ENCODE measurements at regions not wholly inside any gene's neighbourhood (a gene's known extent, or its start where the extent isn't known, plus 50 kb on each side); places are given as distances from the start of the nearest gene placed in this dataset.

DNA sequence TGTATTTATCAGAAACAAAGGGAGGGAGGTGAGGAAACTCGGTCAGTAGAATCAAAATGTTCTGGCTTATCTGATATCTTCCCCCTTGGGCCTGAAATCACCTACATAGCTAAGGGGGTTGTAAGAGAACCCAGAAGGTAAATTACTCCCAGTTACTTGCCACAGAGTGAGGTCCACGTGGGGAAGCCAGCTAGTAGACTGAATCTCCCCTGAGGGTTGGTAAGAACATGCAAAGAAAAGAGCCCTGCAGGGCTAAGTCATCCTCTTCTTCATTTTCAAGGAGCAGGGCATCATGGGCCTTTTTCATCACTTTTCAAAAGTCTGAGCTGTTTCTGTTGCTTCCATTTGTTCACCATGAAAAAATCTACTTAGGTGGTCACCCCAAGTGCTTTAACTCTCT is 115.4 kb downstream of the QRSL1 start:
- TF ChIP-seq, protein P1, sequence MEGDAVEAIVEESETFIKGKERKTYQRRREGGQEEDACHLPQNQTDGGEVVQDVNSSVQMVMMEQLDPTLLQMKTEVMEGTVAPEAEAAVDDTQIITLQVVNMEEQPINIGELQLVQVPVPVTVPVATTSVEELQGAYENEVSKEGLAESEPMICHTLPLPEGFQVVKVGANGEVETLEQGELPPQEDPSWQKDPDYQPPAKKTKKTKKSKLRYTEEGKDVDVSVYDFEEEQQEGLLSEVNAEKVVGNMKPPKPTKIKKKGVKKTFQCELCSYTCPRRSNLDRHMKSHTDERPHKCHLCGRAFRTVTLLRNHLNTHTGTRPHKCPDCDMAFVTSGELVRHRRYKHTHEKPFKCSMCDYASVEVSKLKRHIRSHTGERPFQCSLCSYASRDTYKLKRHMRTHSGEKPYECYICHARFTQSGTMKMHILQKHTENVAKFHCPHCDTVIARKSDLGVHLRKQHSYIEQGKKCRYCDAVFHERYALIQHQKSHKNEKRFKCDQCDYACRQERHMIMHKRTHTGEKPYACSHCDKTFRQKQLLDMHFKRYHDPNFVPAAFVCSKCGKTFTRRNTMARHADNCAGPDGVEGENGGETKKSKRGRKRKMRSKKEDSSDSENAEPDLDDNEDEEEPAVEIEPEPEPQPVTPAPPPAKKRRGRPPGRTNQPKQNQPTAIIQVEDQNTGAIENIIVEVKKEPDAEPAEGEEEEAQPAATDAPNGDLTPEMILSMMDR (IDR thresholded peaks at IDR 0.05) = no peak
- no peak for TF ChIP-seq POLR2A (IDR thresholded peaks at IDR 0.05)

Data from testis (tissue), 2 donors.